ENCODE measurements at regions not wholly inside any gene's neighbourhood (a gene's known extent, or its start where the extent isn't known, plus 50 kb on each side); places are given as distances from the start of the nearest gene placed in this dataset.

DNA sequence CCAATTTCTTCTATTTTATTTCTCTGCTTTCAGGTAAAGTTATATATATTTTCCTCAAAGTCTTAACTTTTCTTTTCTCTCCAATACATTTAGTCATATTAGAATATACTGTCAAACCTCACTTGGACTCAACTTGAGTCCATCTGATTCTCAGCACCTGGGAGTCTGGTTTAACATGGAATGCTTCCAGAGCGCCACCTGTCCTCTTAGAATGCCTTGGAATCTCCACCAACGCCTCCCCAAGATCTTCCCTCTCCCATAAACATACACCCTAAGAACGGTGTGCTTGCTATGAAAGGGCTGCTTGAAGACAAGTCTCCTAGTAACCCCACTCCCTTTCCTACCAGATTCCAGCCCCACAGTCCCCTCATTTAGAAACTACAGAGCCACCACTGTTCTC, 229.1 kb upstream of the MKLN1 start:
- no peak overlapping the region for H3K14ac ChIP-seq (ENCODE audit: low read length in 2 of 2)
- no peaks in the 10 kb centered on the region for H3K27me3 ChIP-seq (ENCODE audit: control insufficient read depth in 1 of 2, insufficient read depth in 1 of 2, low read length in 2 of 2)
- H3K4me3 ChIP-seq (ENCODE audit: insufficient read depth in 1 of 2, low read depth in 1 of 2, low read length in 2 of 2), result no peak overlapping the region
- no peaks in the 10 kb centered on the region for H3K9me3 ChIP-seq (ENCODE audit: control insufficient read depth, low read length)
- H4K91ac ChIP-seq (ENCODE audit: low read length), result no peak overlapping the region
- H3K4me1 ChIP-seq (ENCODE audit: control insufficient read depth, insufficient read depth, low read depth, low read length), result peaks cover 5% of the 10 kb centered on the region
- no peak overlapping the region for H2BK5ac ChIP-seq (ENCODE audit: low read depth, low read length, poor library complexity, severe bottlenecking)
- H3K27ac ChIP-seq (ENCODE audit: low read length, poor library complexity, severe bottlenecking), result no peak overlapping the region
- H3K36me3 ChIP-seq (ENCODE audit: control insufficient read depth in 1 of 2, insufficient read depth in 2 of 2, low read depth in 1 of 2, low read length in 2 of 2), result peaks cover 16 to 85% of the 10 kb centered on the region in 2 experiments
- no peak overlapping the region for H3K23ac ChIP-seq (ENCODE audit: low read length in 2 of 2)
- DNase-seq, result no peak
- no peak overlapping the region for H3K18ac ChIP-seq (ENCODE audit: low read depth in 1 of 2, low read length in 2 of 2)
- peaks cover 24% of the 10 kb centered on the region for H3K79me1 ChIP-seq (replicated peaks; ENCODE audit: low read length, poor library complexity, severe bottlenecking)
- H2BK15ac ChIP-seq (ENCODE audit: low read depth, poor library complexity, severe bottlenecking), result no peak overlapping the region
- H2AFZ ChIP-seq (ENCODE audit: low read depth, low read length), result no peak overlapping the region
- WGBS, result 91% methylated on average over 3 of the region's 3 CpGs
- no peak overlapping the region for H3K4ac ChIP-seq (ENCODE audit: low read depth in 1 of 2, low read length in 2 of 2)
- H4K8ac ChIP-seq (ENCODE audit: low read length), result no peak overlapping the region
- no peak overlapping the region for H2BK12ac ChIP-seq (ENCODE audit: low read length in 2 of 2)
- H2BK120ac ChIP-seq (ENCODE audit: low read depth, low read length), result no peak overlapping the region
- peak overlapping the region; percentile 31 for H3K9ac ChIP-seq (ENCODE audit: low read length)
- H2AK5ac ChIP-seq (ENCODE audit: low read length, severe bottlenecking), result no peak overlapping the region
- no peak overlapping the region for H3K4me2 ChIP-seq (ENCODE audit: low read length, poor library complexity, severe bottlenecking)

DNA sequence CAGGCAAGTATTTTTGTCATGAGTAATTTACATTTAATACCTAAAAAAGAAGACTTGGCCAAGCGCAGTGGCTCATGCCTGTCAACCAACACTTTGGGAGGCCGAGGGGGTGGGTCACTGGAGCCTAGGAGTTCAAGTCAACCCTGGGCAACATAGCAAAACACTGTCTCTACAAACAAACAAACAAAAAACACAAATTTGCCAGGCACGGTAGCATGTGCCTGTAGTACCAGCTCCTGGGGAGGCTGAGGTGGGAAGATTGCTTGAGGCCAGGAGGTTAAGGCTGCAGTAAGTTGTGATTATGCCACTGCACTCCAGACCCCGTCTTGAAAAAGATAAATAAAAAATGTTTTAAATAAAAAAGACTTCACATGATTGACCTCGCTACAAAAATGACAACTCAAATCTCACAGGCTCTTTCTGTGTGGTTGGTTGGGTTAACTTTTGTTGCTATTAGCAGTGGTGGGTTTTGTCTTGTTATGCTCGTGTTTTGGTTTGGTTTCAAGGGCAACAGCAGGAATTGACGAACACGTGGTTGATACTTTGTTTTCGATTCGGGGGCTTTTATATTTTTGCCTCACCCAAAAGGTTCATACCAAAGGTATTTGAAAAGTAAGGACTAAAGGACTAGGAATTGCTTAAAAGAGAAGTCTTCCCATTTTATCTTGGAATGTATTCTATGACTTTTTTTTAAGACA, 227.2 kb upstream of the MKLN1 start:
- Histone ChIP-seq H2BK12ac (ENCODE audit: low read length in 2 of 2) (no peak overlapping the region), H4K91ac (ENCODE audit: low read length) (no peak overlapping the region), H4K8ac (ENCODE audit: low read length) (no peak overlapping the region), H3K9me3 (ENCODE audit: control insufficient read depth, low read length) (no peaks in the 10 kb centered on the region), H3K14ac (ENCODE audit: low read length in 2 of 2) (no peak overlapping the region), H3K9ac (ENCODE audit: low read length) (peak overlapping the region; percentile 60), H3K4me3 (ENCODE audit: insufficient read depth in 1 of 2, low read depth in 1 of 2, low read length in 2 of 2) (no peak overlapping the region), H3K79me1 (replicated peaks; ENCODE audit: low read length, poor library complexity, severe bottlenecking) (peaks cover 19% of the 10 kb centered on the region), H2BK5ac (ENCODE audit: low read depth, low read length, poor library complexity, severe bottlenecking) (no peak overlapping the region), H3K27me3 (ENCODE audit: control insufficient read depth in 1 of 2, insufficient read depth in 1 of 2, low read length in 2 of 2) (no peaks in the 10 kb centered on the region), H3K36me3 (ENCODE audit: control insufficient read depth in 1 of 2, insufficient read depth in 2 of 2, low read depth in 1 of 2, low read length in 2 of 2) (peaks cover 9 to 76% of the 10 kb centered on the region in 2 experiments), H2AK5ac (ENCODE audit: low read length, severe bottlenecking) (no peak overlapping the region), H2BK15ac (ENCODE audit: low read depth, poor library complexity, severe bottlenecking) (no peak overlapping the region), H3K18ac (ENCODE audit: low read depth in 1 of 2, low read length in 2 of 2) (no peak overlapping the region), H3K4ac (ENCODE audit: low read depth in 1 of 2, low read length in 2 of 2) (no peak overlapping the region), H3K4me1 (ENCODE audit: control insufficient read depth, insufficient read depth, low read depth, low read length) (peaks cover 5% of the 10 kb centered on the region), H3K27ac (ENCODE audit: low read length, poor library complexity, severe bottlenecking) (no peak overlapping the region), H3K23ac (ENCODE audit: low read length in 2 of 2) (peak overlapping the region in 1 of 2 experiments; percentile 9), H2AFZ (ENCODE audit: low read depth, low read length) (no peak overlapping the region), H2BK120ac (ENCODE audit: low read depth, low read length) (no peak overlapping the region), H3K4me2 (ENCODE audit: low read length, poor library complexity, severe bottlenecking) (no peak overlapping the region)
- no peak for DNase-seq
- 94% methylated on average over 8 of the region's 10 CpGs for WGBS

DNA sequence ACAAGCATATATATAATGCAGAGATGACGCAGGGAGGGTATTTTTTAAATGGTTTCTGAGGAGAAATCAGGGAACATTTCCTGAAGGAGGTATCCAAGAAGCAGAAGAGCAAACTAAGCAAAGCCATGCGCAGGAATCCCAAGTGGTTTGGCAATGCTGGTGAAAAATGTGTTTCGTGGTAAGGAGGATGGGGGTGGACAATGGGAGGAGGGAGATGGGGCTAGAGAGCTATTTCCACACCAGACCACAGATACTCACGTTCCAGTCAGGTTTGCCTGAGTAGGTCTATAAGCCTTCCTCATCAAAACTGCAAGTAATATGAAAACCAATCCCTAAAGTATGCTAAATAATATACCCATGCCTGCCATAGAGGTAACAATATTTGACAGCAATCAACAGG, 223.7 kb upstream of the MKLN1 start:
- Histone ChIP-seq H3K27ac (ENCODE audit: low read length, poor library complexity, severe bottlenecking) (no peak overlapping the region), H3K4ac (ENCODE audit: low read depth in 1 of 2, low read length in 2 of 2) (no peak overlapping the region), H2BK5ac (ENCODE audit: low read depth, low read length, poor library complexity, severe bottlenecking) (no peak overlapping the region), H2BK12ac (ENCODE audit: low read length in 2 of 2) (no peak overlapping the region), H3K4me1 (ENCODE audit: control insufficient read depth, insufficient read depth, low read depth, low read length) (peaks cover 5% of the 10 kb centered on the region), H4K91ac (ENCODE audit: low read length) (no peak overlapping the region), H3K23ac (ENCODE audit: low read length in 2 of 2) (no peak overlapping the region), H2BK120ac (ENCODE audit: low read depth, low read length) (no peak overlapping the region), H3K36me3 (ENCODE audit: control insufficient read depth in 1 of 2, insufficient read depth in 2 of 2, low read depth in 1 of 2, low read length in 2 of 2) (peaks cover 6 to 47% of the 10 kb centered on the region in 2 experiments), H3K9me3 (ENCODE audit: control insufficient read depth, low read length) (no peaks in the 10 kb centered on the region), H3K14ac (ENCODE audit: low read length in 2 of 2) (no peak overlapping the region), H3K27me3 (ENCODE audit: control insufficient read depth in 1 of 2, insufficient read depth in 1 of 2, low read length in 2 of 2) (no peaks in the 10 kb centered on the region), H3K4me3 (ENCODE audit: insufficient read depth in 1 of 2, low read depth in 1 of 2, low read length in 2 of 2) (peak overlapping the region in 1 of 2 experiments; percentile 84), H2BK15ac (ENCODE audit: low read depth, poor library complexity, severe bottlenecking) (no peak overlapping the region), H3K18ac (ENCODE audit: low read depth in 1 of 2, low read length in 2 of 2) (no peak overlapping the region), H2AFZ (ENCODE audit: low read depth, low read length) (no peak overlapping the region), H3K79me1 (replicated peaks; ENCODE audit: low read length, poor library complexity, severe bottlenecking) (peaks cover 9% of the 10 kb centered on the region), H3K4me2 (ENCODE audit: low read length, poor library complexity, severe bottlenecking) (no peak overlapping the region), H3K9ac (ENCODE audit: low read length) (peak overlapping the region; percentile 97), H2AK5ac (ENCODE audit: low read length, severe bottlenecking) (no peak overlapping the region), H4K8ac (ENCODE audit: low read length) (no peak overlapping the region)
- DNase-seq, result peak; percentile 77
- WGBS, result 77% methylated on average over 3 of the region's 4 CpGs

DNA sequence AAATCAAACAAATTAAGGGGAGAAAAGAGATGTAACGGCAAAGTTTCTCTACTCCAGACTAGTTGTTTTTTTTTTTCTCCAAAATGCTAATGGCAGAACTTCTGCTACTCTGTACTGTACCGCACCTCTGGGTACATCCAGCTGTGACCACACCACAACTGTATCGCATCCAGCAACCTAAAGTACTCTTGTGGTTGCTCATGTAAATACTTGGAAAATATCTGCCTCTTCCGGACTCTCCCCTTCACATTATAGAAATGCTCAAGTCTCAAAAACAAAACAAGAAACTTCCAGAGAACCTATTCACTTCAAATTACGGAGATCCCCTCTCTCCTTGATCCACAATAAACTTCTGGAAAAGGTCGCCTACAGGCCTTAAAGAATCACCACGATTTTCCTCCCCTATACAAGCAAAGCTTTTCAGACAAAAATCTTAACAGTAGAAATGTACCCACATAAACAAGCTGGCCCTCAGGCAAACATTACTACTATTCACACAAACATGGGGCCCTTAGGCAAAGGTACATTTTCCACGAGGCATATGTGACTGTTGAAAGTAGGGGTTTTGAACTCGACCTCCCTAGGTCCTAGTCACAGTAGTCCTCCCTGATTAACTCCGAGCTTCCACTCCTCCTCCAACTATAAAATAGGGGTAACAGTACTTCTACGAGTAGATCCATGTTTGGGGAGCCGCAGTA, 222.9 kb upstream of the MKLN1 start:
- H4K8ac ChIP-seq (ENCODE audit: low read length), result no peak overlapping the region
- H2BK120ac ChIP-seq (ENCODE audit: low read depth, low read length), result no peak overlapping the region
- no peak overlapping the region for H3K14ac ChIP-seq (ENCODE audit: low read length in 2 of 2)
- no peak overlapping the region for H3K18ac ChIP-seq (ENCODE audit: low read depth in 1 of 2, low read length in 2 of 2)
- H3K27ac ChIP-seq (ENCODE audit: low read length, poor library complexity, severe bottlenecking), result no peak overlapping the region
- no peaks in the 10 kb centered on the region for H3K9me3 ChIP-seq (ENCODE audit: control insufficient read depth, low read length)
- H3K36me3 ChIP-seq (ENCODE audit: control insufficient read depth in 1 of 2, insufficient read depth in 2 of 2, low read depth in 1 of 2, low read length in 2 of 2), result peaks cover 6 to 40% of the 10 kb centered on the region in 2 experiments
- H3K27me3 ChIP-seq (ENCODE audit: control insufficient read depth in 1 of 2, insufficient read depth in 1 of 2, low read length in 2 of 2), result no peaks in the 10 kb centered on the region
- no peak overlapping the region for H2AK5ac ChIP-seq (ENCODE audit: low read length, severe bottlenecking)
- peak overlapping the region in 1 of 2 experiments; percentile 37 for H3K23ac ChIP-seq (ENCODE audit: low read length in 2 of 2)
- no peak overlapping the region for H3K4ac ChIP-seq (ENCODE audit: low read depth in 1 of 2, low read length in 2 of 2)
- no peak overlapping the region for H4K91ac ChIP-seq (ENCODE audit: low read length)
- no peak overlapping the region for H2AFZ ChIP-seq (ENCODE audit: low read depth, low read length)
- H3K9ac ChIP-seq (ENCODE audit: low read length), result peak overlapping the region; percentile 97
- peaks cover 9% of the 10 kb centered on the region for H3K79me1 ChIP-seq (replicated peaks; ENCODE audit: low read length, poor library complexity, severe bottlenecking)
- WGBS, result 87% methylated on average over 10 of the region's 12 CpGs
- H3K4me2 ChIP-seq (ENCODE audit: low read length, poor library complexity, severe bottlenecking), result peak overlapping the region; percentile 96
- peaks cover 5% of the 10 kb centered on the region for H3K4me1 ChIP-seq (ENCODE audit: control insufficient read depth, insufficient read depth, low read depth, low read length)
- H2BK15ac ChIP-seq (ENCODE audit: low read depth, poor library complexity, severe bottlenecking), result no peak overlapping the region
- H3K4me3 ChIP-seq (ENCODE audit: insufficient read depth in 1 of 2, low read depth in 1 of 2, low read length in 2 of 2), result peak overlapping the region in 1 of 2 experiments; percentile 84
- peak; percentile 65 for DNase-seq
- no peak overlapping the region for H2BK5ac ChIP-seq (ENCODE audit: low read depth, low read length, poor library complexity, severe bottlenecking)
- no peak overlapping the region for H2BK12ac ChIP-seq (ENCODE audit: low read length in 2 of 2)

Data from mesenchymal stem cell (in vitro differentiated cells and primary cell).